ENCODE measurements at regions not wholly inside any gene's neighbourhood (a gene's known extent, or its start where the extent isn't known, plus 50 kb on each side); places are given as distances from the start of the nearest gene placed in this dataset.

DNA sequence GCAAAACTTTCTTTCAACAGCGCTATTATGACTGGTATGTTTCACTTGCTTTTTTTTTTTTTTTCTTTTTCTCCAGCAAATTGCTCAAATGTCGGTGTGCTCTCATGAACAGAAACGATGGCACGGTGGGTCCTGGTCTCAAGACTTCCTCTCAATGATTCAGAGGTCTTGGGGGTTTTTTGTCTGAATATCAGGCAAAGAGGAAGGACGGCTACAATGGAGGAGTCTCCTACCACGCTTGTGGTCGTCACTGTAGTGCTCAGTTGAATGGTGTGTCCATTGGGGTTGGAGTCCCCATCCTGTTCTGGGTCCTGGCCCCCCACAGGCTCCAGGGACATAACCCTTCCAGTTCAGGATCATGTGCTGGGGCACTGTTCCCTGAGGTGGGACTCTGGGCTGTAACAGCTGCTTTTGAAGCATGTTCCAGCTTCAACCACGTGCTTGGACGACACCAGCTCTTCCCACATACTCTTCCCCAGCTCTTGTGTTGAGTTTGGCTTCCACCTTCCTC is 266.7 kb upstream of the KLF6 start:
- DNase-seq (ENCODE audit: low read depth): no peak

DNA sequence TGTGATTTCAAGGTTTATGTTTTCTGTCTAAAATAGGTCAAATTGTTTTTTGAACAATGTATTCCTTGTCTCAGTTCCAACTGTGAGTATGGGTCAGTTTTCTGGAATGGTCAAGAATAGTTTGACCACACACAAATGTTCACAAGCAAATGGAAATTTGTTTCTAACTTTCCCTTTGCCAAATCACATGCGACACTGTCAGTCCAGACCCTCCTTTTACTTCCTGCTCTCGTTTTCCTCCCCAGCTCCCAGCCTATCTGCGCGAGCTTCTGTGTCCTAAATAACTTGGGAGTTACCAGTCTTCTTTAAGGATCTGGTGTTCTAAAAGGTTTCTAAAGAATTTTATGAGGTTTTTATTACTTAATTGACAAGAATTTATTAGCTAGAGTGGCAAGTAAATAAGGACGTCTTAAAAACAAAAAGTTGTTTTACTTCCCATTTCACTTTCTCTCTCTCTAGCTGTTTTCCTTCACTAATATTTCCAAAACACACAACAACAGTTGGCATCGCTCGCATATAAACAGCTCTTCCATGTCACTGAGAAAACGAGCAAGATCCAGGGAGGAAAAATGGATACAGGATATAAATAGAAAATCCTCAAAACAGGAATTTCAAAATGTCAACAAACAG is 266.1 kb upstream of the KLF6 start:
- no peak for DNase-seq (ENCODE audit: low read depth)

DNA sequence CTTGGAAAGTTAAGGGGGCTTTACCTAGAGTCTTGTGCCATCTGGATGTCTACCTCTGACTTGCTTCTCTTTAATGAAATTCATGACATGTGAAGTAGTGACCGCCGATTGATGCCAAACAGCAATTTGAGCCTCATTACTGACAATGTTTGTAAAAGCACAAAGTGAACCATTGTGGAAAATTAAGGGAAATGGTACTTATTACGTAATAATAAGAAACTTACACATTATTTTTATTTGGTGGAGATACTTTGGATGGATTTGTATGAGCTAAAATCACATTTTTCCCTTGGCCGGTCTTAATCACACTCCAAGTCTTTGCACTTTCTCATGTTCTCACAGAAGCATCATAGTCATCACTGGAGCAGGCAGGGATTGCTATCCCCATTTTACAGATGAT is 265.1 kb upstream of the KLF6 start:
- no peak for DNase-seq (ENCODE audit: low read depth)

DNA sequence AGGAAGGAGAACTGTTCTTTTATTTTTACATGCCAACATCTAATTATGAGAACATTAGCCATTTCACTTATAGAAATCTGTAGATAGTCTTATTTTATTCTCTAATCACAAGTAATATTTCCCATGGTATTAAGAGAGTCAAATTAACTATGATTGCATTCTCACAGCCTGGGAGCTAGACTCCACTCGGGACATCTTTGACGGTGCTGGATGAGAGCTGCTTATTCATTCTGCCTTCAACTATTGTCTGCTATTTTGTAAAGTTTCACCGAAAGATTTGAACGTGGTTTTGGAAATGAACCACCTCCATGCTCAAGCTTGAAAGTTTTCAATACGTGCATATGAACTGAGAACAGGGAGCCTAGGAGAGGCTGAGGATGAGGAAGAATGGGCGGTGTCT is 264.3 kb upstream of the KLF6 start:
- no peak for DNase-seq (ENCODE audit: low read depth)

DNA sequence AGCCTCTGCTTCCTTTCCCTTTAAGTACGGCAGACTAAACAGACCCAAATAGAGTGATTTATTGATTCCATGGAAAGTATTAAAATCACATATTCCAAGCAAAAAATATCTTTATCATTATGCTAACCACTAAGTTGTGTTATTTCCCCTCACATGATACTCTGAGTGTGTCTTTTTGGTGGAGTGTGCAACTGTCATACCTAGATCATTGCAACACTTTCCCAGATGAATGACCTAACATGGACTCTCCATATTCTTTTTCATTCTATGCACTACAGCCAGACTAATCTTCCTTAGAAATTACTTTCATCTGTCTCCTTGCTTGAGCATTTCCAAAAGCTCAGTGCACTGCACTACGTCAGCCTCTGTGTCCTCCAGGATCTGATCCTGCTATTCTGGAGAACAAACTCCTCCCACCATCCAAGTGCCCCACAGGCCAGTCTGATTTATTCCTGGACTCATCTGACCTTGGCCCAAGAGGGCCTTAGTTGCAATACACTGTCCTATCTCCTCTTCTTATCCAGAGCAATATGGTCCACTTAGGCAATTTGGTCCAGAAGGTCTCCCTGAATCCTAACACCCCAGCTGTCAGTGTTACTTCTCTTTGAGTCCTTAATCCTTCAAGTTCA is 263.3 kb upstream of the KLF6 start:
- no peak for DNase-seq (ENCODE audit: low read depth)

DNA sequence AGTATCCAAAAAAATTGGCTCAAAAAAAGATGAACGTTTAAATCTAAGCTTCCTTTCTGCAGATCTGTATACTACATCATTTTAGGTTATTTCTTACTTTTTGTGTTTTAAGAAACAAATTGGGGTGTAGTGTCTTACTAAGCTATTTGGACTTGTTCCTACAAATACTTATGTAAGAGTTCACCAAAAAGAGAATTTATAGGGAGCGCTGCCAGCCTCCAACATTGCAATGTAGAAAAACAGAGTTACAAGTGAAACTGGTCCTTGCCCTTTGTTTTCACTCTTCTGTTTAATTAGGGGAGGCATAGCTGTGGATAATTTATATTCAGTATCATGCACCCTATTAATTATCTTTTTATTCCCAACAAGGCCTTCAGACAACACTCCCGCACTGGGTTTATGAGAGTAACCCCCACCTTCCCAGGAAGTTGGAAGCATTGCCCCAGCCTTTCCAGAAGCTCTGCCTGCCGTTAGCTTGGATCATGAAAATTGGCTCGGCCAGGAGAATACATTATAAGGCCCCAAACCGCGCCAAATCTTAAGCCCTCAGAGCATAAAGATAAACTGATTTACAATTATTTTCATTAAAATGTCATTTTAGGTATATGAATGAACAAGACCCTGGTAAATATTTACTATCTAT is 261.8 kb upstream of the KLF6 start:
- no peak for DNase-seq (ENCODE audit: low read depth)

DNA sequence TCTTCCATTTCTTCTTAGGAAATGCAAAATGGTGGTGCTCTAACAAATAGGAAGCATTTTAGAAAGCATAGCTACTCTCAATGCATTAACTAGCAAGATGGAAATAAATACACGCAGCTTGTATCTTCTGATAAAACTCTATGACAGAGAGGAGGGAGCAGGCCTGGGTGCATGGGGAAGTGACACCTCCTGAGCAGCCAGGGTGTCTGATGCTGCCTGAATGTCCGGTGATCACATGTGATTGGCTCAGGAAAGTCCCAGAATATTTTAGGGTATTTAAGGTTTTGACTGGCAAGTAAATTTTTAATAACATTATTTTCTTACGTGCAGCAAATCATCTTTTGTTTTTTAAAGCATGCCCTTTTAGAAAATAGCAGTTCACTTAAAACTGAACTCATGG is 261.0 kb upstream of the KLF6 start:
- no peak for DNase-seq (ENCODE audit: low read depth)

DNA sequence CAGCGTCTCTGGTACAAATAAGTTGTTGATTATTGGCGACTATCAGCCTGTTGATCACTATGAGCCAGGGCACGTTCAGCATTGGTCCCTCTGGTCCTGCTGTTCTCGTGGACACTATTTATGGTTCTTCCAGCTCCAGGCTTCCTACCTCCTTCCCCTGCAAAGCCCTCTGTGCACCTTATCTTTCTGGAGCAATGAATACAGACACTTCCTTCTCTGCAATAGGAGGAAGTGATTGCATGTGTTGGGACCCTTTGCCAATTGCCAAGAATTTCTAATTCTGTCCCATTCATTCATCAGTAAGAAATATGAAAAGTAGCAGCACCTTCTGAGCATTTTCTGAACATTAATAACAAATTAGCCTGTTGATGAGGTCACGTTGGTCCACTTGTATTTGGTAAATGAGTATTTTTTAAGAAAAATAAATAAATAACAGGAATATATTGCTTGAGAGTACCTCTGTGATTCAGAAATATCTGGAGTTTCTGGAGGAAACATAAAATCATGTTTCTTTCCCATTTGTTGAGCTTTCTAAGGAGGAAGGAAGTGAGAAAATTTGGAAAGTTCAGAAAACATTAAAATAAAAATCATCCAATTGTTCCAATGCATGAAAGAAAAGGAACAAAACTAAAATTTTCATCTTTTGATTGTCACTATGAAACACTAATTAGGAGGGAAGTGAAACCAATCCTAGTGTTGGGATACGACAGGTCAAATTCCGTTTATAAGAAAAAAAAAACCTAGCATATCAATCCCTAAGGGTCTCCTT is 259.1 kb upstream of the KLF6 start:
- no peak for DNase-seq (ENCODE audit: low read depth)

DNA sequence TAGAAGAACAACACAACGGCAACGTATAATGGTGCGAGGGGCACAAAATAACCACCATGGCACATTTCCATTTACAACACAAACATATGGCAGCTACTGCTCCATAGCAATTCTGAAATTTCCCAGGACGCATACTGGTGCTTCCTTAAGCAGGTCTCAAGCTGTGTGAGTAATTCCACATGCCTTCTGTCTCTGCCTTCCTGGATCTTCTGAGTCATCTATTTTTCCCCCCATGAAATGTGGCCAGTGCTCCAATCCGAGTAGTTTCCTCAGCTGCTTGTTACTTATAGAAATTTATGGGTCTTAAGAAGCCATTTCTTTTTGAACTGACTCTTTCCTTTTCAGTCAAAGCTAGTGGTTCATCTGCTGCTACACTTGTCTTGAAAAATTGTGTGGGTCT is 256.6 kb upstream of the KLF6 start:
- DNase-seq (ENCODE audit: low read depth): no peak

DNA sequence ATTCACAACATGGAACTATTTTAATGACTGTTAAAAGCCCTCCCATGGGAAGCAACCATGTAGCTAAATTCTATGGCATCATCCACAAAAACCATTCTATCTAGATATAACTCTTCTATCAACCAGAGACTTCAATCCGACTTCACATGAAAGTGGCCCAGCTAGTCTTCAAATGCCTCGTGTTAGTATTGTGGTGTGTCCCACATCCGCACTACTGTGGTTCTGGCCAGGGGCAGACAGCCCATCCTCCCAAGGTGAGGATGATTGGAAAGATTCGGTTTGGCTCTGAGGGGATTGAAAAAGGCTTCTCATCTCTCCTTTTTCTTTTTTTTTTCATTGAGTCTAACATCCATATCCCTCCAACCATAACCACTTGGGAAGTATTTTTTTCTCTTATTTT is 253.0 kb upstream of the KLF6 start:
- no peak for DNase-seq (ENCODE audit: low read depth)

DNA sequence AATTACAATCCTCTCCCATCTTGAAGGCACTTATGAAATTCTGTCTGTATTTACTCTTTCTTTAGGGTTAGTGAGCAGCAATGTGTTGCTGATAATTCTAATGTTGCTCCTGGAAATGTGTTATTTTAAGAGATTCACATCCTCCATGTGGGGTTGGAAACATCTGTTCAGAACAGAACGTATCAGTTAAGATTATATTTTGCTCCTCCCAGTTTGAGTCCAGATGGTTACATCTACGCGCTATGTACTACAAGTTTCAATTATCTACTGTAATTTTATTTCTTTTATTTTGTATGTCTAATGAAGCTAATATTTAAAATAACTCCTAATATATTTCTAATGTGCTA is 250.6 kb upstream of the KLF6 start:
- DNase-seq (ENCODE audit: low read depth): no peak

DNA sequence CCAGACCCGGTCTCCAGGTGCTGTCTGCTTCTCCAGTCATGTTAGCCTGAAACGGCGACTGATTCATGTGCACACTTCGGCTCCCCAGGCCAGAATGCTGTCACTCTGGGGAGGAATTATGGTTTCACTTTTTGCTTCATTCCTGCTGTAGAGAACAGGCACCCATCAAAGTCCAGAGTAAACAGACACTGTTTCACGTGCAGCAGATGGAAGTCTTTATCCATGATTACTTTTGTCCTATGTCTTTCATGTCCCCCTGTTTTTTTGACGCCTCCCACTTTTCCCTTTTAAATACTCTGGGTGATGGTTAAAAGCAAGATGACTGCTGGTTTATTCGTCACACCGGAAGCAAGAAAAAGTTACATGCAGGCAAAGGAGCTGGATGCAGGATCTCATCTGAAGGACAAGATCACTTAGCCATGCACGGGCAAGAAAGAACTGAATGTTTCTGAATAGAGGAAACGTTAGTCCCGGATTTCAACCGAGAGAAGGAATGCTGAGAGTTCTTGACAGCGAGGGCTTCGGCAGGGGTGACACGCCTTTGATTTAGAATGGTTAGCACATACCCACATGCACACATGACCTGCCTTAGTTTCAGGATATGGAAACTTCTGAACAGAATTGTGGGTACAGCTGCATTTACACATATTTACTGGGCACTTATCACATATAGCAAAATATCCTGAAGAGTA is 250.0 kb upstream of the KLF6 start:
- no peak for DNase-seq (ENCODE audit: low read depth)

DNA sequence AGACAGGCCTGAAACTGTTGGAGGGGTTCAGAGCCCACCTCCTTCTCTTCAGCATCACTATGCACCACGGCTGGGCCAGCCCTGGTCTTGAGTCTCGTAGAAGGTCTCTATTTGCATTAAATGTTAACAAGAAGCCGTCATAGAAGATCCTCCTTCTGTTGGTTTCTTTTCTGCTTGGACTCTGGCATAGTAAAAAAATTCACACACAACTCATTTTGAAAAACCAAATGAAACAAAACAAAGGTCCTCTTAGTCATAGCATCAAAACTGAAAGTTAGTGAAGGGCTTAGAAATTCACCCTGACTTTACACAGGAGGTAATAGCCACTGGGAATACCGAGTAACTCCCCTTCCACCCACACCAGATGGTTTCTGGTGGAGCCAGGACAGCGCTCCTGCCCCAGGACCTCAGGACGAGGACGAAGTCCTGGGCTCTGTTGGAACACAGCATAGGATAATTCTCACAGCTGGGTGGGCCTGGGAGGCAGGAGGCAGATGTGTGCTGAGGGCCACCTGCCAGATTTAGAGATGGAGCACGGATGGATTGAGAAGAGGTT is 248.4 kb upstream of the KLF6 start:
- DNase-seq (ENCODE audit: low read depth): no peak

DNA sequence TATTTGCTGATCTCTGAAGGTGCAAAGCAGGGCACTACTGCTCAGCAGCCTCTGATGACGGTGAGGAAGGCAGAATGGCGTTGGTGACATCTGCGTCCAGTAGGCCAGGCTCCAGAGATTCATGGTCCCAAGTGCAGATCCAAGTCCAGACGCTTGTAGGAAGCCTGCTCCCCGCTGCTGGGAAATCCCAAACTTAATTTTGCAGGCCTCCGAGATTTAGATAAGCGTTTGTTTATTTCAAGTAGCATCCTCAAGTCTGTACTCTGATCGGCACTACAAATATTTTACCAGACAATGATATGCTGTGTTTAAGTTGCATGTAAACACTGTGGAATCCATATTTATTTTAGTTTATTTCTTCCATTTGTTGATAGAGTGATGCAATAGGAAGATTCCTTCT is 244.9 kb upstream of the KLF6 start:
- no peak for DNase-seq (ENCODE audit: low read depth)

DNA sequence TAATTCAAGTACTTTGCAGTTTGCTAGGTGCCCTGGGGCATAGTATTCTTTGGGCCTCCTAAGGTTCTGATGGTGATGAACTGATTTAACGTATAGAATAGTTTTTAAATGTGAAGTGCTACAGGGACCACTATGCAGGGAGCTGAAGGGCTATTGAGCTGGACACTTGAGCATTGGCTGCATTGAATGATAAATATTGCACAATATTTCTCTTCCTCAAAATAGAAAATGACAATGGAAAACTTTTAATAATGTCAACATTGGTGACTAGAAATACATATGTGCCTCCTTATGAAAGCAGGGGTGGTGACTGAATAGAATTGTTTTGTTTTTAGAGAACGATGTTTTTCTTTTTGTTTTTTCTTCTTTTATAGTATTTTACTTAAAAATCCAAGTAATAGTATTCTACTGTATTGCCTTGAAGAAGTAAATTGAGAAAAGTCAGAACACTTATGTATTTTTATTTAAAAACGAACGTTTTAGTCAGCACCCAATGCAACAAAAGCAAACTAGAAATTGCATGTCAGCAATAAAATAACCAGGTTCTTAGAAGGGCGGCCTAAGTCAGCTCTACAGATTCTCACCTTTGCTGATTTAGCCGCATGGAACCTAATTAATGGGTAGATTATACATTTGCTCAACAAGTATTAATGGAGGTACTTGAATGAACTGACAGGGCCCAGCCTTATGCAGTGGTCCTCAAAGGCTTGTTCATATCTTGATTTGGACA is 244.0 kb upstream of the KLF6 start:
- no peak for DNase-seq (ENCODE audit: low read depth)

DNA sequence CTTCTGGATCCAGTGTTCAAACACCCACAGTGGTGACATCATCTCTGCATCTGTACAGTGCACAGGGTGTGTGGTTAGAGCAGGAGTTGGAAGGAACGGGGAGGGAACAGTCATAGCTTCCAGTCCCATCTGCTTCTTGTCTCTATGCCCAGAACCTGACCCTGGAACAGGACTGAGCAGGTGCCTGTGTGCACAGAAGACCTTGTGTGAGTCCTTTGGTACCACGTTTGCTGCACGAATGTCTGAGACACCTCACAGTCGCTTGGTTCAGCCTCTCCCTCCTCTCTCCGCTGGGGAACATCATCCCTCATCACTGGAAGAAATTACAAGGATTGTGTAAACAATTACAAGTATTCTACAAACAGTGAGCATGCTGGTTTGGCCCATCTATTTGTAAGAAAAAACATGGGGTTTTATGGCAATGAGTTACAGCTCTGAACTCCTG is 243.0 kb upstream of the KLF6 start:
- DNase-seq (ENCODE audit: low read depth): no peak

DNA sequence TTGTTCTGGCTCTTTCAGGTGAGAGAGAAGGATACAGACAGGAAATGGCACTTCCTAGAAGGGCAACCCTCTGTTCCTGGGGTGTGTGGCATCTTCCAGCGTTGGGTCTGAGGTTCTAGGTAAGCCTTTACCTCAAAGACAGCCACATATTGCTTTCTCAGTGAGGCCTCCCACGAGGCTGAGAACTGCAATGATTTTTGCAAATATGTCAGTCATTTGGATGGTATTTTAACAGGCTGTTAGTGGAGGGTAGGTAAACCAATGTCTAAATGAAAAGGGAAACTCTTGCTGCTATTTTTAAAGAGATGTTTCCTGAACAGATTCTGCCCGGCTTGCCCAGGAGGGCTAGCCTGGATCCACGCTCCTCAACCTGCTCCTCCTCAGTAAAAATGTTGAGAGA is 240.3 kb upstream of the KLF6 start:
- DNase-seq (ENCODE audit: low read depth): no peak

DNA sequence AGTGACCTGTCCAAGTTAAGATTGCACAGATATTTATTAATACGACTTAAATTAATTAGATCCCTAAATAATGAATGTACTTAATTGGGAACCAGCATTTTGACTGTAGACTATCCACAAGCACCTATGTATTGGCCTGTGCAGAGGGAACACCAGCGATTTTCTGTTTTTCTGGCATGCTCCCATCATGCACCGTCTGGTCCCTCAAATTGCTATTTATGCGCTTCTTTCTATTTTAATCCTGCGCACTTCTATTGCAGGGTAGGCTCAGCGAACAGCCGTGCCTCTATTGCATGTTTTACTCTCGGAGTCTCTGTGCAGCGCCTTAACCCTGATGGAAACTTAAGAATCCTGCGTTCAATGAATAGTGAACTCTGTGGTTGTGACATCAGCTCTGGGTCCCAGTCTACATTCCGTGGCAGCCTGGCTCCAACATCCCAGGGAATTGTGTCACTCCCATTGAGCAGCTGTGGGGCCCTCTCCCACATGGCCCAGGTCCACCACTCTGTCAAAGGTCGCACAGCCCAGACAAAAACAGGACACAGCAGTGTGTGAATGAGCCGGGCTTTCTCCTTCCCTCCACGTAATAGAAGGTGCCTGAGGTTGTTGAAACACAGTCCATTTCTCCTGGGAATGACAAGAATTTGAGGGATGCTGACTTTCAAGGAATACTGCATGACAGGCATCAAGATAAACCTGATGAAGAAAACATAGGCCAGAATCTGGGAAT is 239.7 kb upstream of the KLF6 start:
- DNase-seq (ENCODE audit: low read depth): no peak

DNA sequence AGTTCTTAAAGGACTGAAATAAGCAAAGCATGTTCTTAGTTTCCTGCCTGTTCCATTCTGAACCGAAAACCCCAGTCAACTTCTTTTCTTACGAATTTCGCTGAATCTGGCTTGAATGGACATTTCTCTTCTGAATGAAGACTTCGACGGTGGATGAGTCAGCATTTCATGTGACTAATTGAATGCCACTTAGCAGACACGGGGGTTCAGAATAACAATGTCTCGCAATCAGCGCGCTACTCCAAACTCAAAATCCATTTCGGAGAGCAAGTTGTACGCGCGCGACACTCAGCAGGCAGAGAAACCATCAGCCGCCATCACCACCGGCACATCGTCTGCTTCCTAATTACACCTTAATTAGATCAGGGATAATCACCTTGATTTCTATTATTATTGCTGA is 239.0 kb upstream of the KLF6 start:
- DNase-seq (ENCODE audit: low read depth): no peak

DNA sequence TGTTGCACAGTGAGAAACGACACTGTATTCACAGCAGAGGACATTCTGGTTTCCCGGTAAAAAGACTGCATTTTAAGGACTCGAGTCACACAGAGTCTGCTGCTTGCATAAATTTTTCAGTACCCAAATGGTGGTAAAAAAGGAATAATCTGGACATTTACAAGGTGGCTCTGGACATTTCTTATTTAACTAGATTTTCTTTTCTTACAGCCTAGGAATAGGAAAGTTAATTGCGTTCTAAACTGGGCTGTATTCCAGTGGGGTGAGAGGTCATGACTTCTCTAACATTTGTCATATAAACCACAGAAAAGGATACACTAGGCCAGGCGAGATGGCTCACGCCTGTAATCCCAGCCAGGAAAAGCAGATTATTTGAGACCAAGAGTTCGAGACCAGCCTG is 237.5 kb upstream of the KLF6 start:
- DNase-seq (ENCODE audit: low read depth): no peak

DNA sequence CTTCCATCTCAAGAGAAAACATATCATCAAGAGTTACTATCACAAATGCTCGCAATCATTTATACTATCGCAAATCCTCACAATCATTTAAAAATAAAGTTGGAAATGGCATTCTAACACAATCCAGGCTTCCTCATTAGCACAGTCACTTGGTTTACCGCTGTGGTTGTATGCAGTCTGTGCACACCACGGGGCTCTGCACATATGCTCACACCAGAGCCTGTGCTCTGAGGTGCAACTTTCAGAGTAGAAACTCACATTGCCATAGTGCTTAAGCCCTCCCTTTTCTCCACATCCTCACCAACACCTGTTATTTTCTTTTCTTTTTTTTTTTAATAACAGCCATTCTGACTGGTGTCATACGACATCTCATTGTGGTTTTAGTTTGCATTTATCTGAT is 235.6 kb upstream of the KLF6 start:
- DNase-seq (ENCODE audit: low read depth): no peak

Data from activated gamma-delta T cell treated with anti-CD3 and anti-CD28 coated beads, Interleukin-2, amount 50 U/mL, for 16 hours (primary cell).